ENCODE measurements at regions not wholly inside any gene's neighbourhood (a gene's known extent, or its start where the extent isn't known, plus 50 kb on each side); places are given as distances from the start of the nearest gene placed in this dataset.

- Histone ChIP-seq H3K4me3 (ENCODE audit: insufficient read depth, low read depth, low read length, poor library complexity, severe bottlenecking) (no peak overlapping the region), H3K27ac (ENCODE audit: insufficient read depth, low read length, poor library complexity, severe bottlenecking) (no peak overlapping the region), H3K9me3 (ENCODE audit: control insufficient read depth, low read length) (no peaks in the 10 kb centered on the region), H3K27me3 (replicated peaks; ENCODE audit: control insufficient read depth, insufficient read depth, low read length, poor library complexity, severe bottlenecking) (no peaks in the 10 kb centered on the region), H3K4me1 (ENCODE audit: control insufficient read depth, insufficient read depth, low read length, poor library complexity, severe bottlenecking) (no peaks in the 10 kb centered on the region), H3K36me3 (ENCODE audit: control insufficient read depth, insufficient read depth, low read length) (peaks cover 7% of the 10 kb centered on the region)
- DNase-seq, result no peak
These were observed 69.2 kb downstream of the ANXA2R start for GRCh38 chr5:42970636-42971559.

- no peak for DNase-seq
- Histone ChIP-seq H3K4me1 (ENCODE audit: control insufficient read depth, insufficient read depth, low read length, poor library complexity, severe bottlenecking) (no peaks in the 10 kb centered on the region), H3K9me3 (ENCODE audit: control insufficient read depth, low read length) (no peaks in the 10 kb centered on the region), H3K4me3 (ENCODE audit: insufficient read depth, low read depth, low read length, poor library complexity, severe bottlenecking) (no peak overlapping the region), H3K36me3 (ENCODE audit: control insufficient read depth, insufficient read depth, low read length) (no peaks in the 10 kb centered on the region), H3K27me3 (replicated peaks; ENCODE audit: control insufficient read depth, insufficient read depth, low read length, poor library complexity, severe bottlenecking) (no peaks in the 10 kb centered on the region), H3K27ac (ENCODE audit: insufficient read depth, low read length, poor library complexity, severe bottlenecking) (no peak overlapping the region)
These were observed 74.2 kb downstream of the ANXA2R start for GRCh38 chr5:42965934-42966333.

- Histone ChIP-seq H3K27ac (ENCODE audit: insufficient read depth, low read length, poor library complexity, severe bottlenecking) (no peak overlapping the region), H3K4me1 (ENCODE audit: control insufficient read depth, insufficient read depth, low read length, poor library complexity, severe bottlenecking) (no peaks in the 10 kb centered on the region), H3K9me3 (ENCODE audit: control insufficient read depth, low read length) (no peaks in the 10 kb centered on the region), H3K36me3 (ENCODE audit: control insufficient read depth, insufficient read depth, low read length) (no peaks in the 10 kb centered on the region), H3K27me3 (replicated peaks; ENCODE audit: control insufficient read depth, insufficient read depth, low read length, poor library complexity, severe bottlenecking) (no peaks in the 10 kb centered on the region), H3K4me3 (ENCODE audit: insufficient read depth, low read depth, low read length, poor library complexity, severe bottlenecking) (no peak overlapping the region)
- DNase-seq, result no peak
These were observed 76.7 kb downstream of the ANXA2R start for GRCh38 chr5:42963412-42963811.

GRCh38 chr5:42962124-42962523, 78.0 kb downstream of the ANXA2R start:
- H3K4me1 ChIP-seq (ENCODE audit: control insufficient read depth, insufficient read depth, low read length, poor library complexity, severe bottlenecking), result no peaks in the 10 kb centered on the region
- H3K27me3 ChIP-seq (replicated peaks; ENCODE audit: control insufficient read depth, insufficient read depth, low read length, poor library complexity, severe bottlenecking), result no peaks in the 10 kb centered on the region
- no peak overlapping the region for H3K4me3 ChIP-seq (ENCODE audit: insufficient read depth, low read depth, low read length, poor library complexity, severe bottlenecking)
- DNase-seq, result no peak
- H3K27ac ChIP-seq (ENCODE audit: insufficient read depth, low read length, poor library complexity, severe bottlenecking), result no peak overlapping the region
- H3K36me3 ChIP-seq (ENCODE audit: control insufficient read depth, insufficient read depth, low read length), result no peaks in the 10 kb centered on the region
- no peaks in the 10 kb centered on the region for H3K9me3 ChIP-seq (ENCODE audit: control insufficient read depth, low read length)

- no peak overlapping the region for H3K27ac ChIP-seq (ENCODE audit: insufficient read depth, low read length, poor library complexity, severe bottlenecking)
- no peaks in the 10 kb centered on the region for H3K4me1 ChIP-seq (ENCODE audit: control insufficient read depth, insufficient read depth, low read length, poor library complexity, severe bottlenecking)
- H3K36me3 ChIP-seq (ENCODE audit: control insufficient read depth, insufficient read depth, low read length), result no peaks in the 10 kb centered on the region
- H3K4me3 ChIP-seq (ENCODE audit: insufficient read depth, low read depth, low read length, poor library complexity, severe bottlenecking), result no peak overlapping the region
- no peaks in the 10 kb centered on the region for H3K9me3 ChIP-seq (ENCODE audit: control insufficient read depth, low read length)
- DNase-seq, result no peak
- H3K27me3 ChIP-seq (replicated peaks; ENCODE audit: control insufficient read depth, insufficient read depth, low read length, poor library complexity, severe bottlenecking), result no peaks in the 10 kb centered on the region
These were observed 79.6 kb downstream of the ANXA2R start for GRCh38 chr5:42960506-42960905.

- DNase-seq, result no peak
- Histone ChIP-seq H3K27me3 (replicated peaks; ENCODE audit: control insufficient read depth, insufficient read depth, low read length, poor library complexity, severe bottlenecking) (no peaks in the 10 kb centered on the region), H3K27ac (ENCODE audit: insufficient read depth, low read length, poor library complexity, severe bottlenecking) (no peak overlapping the region), H3K36me3 (ENCODE audit: control insufficient read depth, insufficient read depth, low read length) (no peaks in the 10 kb centered on the region), H3K4me1 (ENCODE audit: control insufficient read depth, insufficient read depth, low read length, poor library complexity, severe bottlenecking) (no peaks in the 10 kb centered on the region), H3K9me3 (ENCODE audit: control insufficient read depth, low read length) (no peaks in the 10 kb centered on the region), H3K4me3 (ENCODE audit: insufficient read depth, low read depth, low read length, poor library complexity, severe bottlenecking) (no peak overlapping the region)
These were observed 83.6 kb downstream of the ANXA2R start for GRCh38 chr5:42956551-42956950.

- no peak overlapping the region for H3K27ac ChIP-seq (ENCODE audit: insufficient read depth, low read length, poor library complexity, severe bottlenecking)
- H3K27me3 ChIP-seq (replicated peaks; ENCODE audit: control insufficient read depth, insufficient read depth, low read length, poor library complexity, severe bottlenecking), result no peaks in the 10 kb centered on the region
- no peaks in the 10 kb centered on the region for H3K9me3 ChIP-seq (ENCODE audit: control insufficient read depth, low read length)
- no peak for DNase-seq
- no peaks in the 10 kb centered on the region for H3K36me3 ChIP-seq (ENCODE audit: control insufficient read depth, insufficient read depth, low read length)
- H3K4me3 ChIP-seq (ENCODE audit: insufficient read depth, low read depth, low read length, poor library complexity, severe bottlenecking), result no peak overlapping the region
- H3K4me1 ChIP-seq (ENCODE audit: control insufficient read depth, insufficient read depth, low read length, poor library complexity, severe bottlenecking), result no peaks in the 10 kb centered on the region
These were observed 87.1 kb downstream of the ANXA2R start for GRCh38 chr5:42953041-42953440.

GRCh38 chr5:42952578-42952974, 87.5 kb downstream of the ANXA2R start:
- Histone ChIP-seq H3K4me3 (ENCODE audit: insufficient read depth, low read depth, low read length, poor library complexity, severe bottlenecking) (peak overlapping the region; percentile 64), H3K36me3 (ENCODE audit: control insufficient read depth, insufficient read depth, low read length) (no peaks in the 10 kb centered on the region), H3K27me3 (replicated peaks; ENCODE audit: control insufficient read depth, insufficient read depth, low read length, poor library complexity, severe bottlenecking) (no peaks in the 10 kb centered on the region), H3K4me1 (ENCODE audit: control insufficient read depth, insufficient read depth, low read length, poor library complexity, severe bottlenecking) (no peaks in the 10 kb centered on the region), H3K9me3 (ENCODE audit: control insufficient read depth, low read length) (no peaks in the 10 kb centered on the region), H3K27ac (ENCODE audit: insufficient read depth, low read length, poor library complexity, severe bottlenecking) (peak overlapping the region; percentile 98)
- no peak for DNase-seq

- H3K4me3 ChIP-seq (ENCODE audit: insufficient read depth, low read depth, low read length, poor library complexity, severe bottlenecking), result peak overlapping the region; percentile 64
These were observed 88.8 kb downstream of the ANXA2R start for GRCh38 chr5:42951293-42951840.

More at GRCh38 chr5:42951293-42951840, 88.8 kb downstream of the ANXA2R start:
- no peaks in the 10 kb centered on the region for H3K36me3 ChIP-seq (ENCODE audit: control insufficient read depth, insufficient read depth, low read length)
- H3K9me3 ChIP-seq (ENCODE audit: control insufficient read depth, low read length), result no peaks in the 10 kb centered on the region
- peak; percentile 69 to 71 (median 70) for DNase-seq
- no peaks in the 10 kb centered on the region for H3K4me1 ChIP-seq (ENCODE audit: control insufficient read depth, insufficient read depth, low read length, poor library complexity, severe bottlenecking)
- no peaks in the 10 kb centered on the region for H3K27me3 ChIP-seq (replicated peaks; ENCODE audit: control insufficient read depth, insufficient read depth, low read length, poor library complexity, severe bottlenecking)
- peak overlapping the region; percentile 98 for H3K27ac ChIP-seq (ENCODE audit: insufficient read depth, low read length, poor library complexity, severe bottlenecking)

Measured in effector memory CD4-positive, alpha-beta T cell (primary cell).